ENCODE measurements at regions not wholly inside any gene's neighbourhood (a gene's known extent, or its start where the extent isn't known, plus 50 kb on each side); places are given as distances from the start of the nearest gene placed in this dataset.

DNA sequence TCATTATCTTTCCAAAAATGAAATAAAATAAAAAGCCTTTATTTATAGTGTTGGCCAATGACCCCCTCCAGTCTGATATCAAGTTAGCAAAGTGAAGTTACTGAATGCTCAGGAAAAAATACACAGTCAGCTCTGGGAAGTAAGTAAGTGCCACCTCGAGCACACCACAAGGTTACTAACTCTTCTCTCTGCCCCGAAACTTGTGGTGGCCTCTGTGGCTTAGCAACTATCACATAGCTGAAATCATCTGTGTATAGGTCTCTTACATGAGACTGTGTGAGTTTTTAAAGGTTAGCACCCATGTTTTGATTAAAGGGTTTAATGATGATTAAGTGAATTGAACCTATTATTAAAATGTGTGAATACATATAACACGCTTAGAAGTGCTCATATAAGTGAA is 161.4 kb upstream of the KLF4 start:
- Mint-ChIP-seq H3K9me3 (no peaks in the 10 kb centered on the region), H3K4me1 (ENCODE audit: low read depth) (no peaks in the 10 kb centered on the region), H3K27me3 (no peaks in the 10 kb centered on the region), H3K27ac (no peak overlapping the region), H3K36me3 (no peaks in the 10 kb centered on the region), H3K4me3 (no peak overlapping the region)
- ChIA-PET POLR2A (no interaction called here), CTCF (no interaction called here)
- intact Hi-C loops (cut with micrococcal nuclease), result no loop called here
- DNase-seq, result no peak

DNA sequence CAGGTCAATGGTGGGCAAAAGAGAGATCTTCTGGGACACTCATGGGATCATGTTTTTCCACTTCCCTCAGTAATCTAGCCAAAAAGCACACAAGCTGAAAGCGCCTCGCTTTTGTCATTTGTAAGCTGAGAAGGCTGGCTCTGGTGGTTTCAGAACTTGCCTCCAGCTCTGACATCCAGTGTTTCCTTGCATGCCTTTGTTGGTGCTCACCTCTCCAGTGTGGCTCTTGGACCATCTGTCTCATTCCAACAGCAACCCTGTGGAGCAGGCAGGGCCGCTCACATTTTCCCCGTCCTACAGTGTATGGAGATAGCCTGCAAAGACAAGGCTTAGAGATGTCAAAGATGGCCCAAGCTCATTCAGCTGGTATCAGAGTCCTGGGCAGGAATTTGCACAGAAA is 160.8 kb upstream of the KLF4 start:
- H3K36me3 Mint-ChIP-seq, result no peaks in the 10 kb centered on the region
- intact Hi-C loops (cut with micrococcal nuclease), result no loop called here
- no peaks in the 10 kb centered on the region for H3K4me1 Mint-ChIP-seq (ENCODE audit: low read depth)
- DNase-seq, result no peak
- no peaks in the 10 kb centered on the region for H3K9me3 Mint-ChIP-seq
- no peak overlapping the region for H3K27ac Mint-ChIP-seq
- H3K4me3 Mint-ChIP-seq, result no peak overlapping the region
- CTCF ChIA-PET, result no interaction called here
- POLR2A ChIA-PET, result no interaction called here
- no peaks in the 10 kb centered on the region for H3K27me3 Mint-ChIP-seq

DNA sequence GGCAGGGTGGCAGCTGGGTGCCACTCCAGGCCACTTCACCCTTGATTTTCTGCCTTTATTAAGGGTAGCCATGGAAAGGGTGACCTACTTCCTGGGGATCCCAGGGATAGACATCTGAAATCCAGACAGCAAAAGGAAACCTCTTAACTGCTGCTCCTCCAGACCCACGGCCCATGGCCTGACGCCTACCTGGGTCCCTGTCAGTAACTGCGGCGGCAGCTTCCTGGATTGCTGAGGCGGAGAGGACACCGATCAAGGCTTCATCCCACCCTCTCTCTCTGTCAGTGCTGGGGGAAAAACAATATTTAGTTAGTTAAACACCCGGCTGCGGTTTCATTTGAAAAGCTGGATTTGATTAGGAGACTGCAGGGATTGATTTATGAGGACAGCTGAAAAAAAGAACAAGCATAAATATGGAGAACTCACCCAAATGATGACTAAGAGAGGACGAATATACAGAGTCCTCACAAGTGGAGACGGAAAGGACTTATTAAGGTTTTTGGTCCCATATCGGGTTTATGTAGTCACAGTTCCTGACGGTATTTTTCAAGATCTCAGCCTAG is 158.7 kb upstream of the KLF4 start:
- Mint-ChIP-seq H3K27ac (no peak overlapping the region), H3K36me3 (no peaks in the 10 kb centered on the region), H3K4me3 (no peak overlapping the region), H3K9me3 (no peaks in the 10 kb centered on the region), H3K4me1 (ENCODE audit: low read depth) (no peaks in the 10 kb centered on the region), H3K27me3 (no peaks in the 10 kb centered on the region)
- CTCF ChIA-PET, result no interaction called here
- DNase-seq, result no peak
- POLR2A ChIA-PET, result no interaction called here
- intact Hi-C loops (cut with micrococcal nuclease), result no loop called here

DNA sequence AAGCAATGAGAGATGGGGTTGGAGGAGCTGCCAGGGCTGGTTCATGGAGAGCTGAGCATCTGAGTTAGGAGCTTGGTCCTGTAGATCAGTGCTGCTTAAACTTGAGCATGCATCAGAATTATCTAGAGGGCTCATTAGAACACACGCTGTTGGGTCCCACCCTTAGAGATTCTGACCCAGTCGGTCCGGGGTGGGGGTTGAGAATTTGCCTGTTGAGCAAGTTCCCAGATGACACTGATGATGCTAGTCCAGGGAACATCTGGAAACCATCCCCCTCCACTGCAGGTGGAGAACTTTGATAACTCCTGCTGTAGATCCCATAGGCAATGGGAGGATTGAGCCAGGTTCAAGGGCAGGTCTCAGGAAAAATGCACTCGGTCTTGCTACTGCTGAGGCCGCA is 158.0 kb upstream of the KLF4 start:
- peaks cover 3% of the 10 kb centered on the region for H3K9me3 Mint-ChIP-seq
- H3K27me3 Mint-ChIP-seq, result peaks cover under 1% of the 10 kb centered on the region
- no peaks in the 10 kb centered on the region for H3K4me1 Mint-ChIP-seq (ENCODE audit: low read depth)
- H3K27ac Mint-ChIP-seq, result no peak overlapping the region
- DNase-seq, result no peak
- H3K4me3 Mint-ChIP-seq, result no peak overlapping the region
- ChIA-PET POLR2A (no interaction called here), CTCF (no interaction called here)
- H3K36me3 Mint-ChIP-seq, result no peaks in the 10 kb centered on the region
- intact Hi-C loops (cut with micrococcal nuclease), result no loop called here

DNA sequence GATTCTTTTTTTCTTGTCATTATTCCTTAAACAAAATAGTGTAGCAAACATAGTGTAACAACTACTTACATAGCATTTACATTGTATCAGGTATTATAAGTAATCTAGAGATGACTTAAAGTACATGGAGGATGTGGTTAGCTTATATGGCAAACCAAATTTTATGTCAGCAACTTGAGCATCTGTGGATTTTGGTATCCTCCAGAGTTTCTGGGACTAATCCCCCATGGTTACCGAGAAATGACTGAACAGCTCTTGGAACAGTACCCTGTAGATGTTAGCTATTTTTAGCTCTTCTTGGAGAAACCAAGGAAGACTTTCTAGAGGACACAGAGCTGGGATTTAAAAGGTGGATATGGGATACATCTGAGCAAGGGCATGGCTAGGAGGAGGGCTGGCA is 157.6 kb upstream of the KLF4 start:
- peaks cover 2% of the 10 kb centered on the region for H3K27me3 Mint-ChIP-seq
- no peak overlapping the region for H3K27ac Mint-ChIP-seq
- H3K36me3 Mint-ChIP-seq, result no peaks in the 10 kb centered on the region
- ChIA-PET POLR2A (no interaction called here), CTCF (no interaction called here)
- DNase-seq, result no peak
- intact Hi-C loops (cut with micrococcal nuclease), result no loop called here
- peaks cover 3% of the 10 kb centered on the region for H3K9me3 Mint-ChIP-seq
- H3K4me1 Mint-ChIP-seq (ENCODE audit: low read depth), result no peaks in the 10 kb centered on the region
- H3K4me3 Mint-ChIP-seq, result no peak overlapping the region

DNA sequence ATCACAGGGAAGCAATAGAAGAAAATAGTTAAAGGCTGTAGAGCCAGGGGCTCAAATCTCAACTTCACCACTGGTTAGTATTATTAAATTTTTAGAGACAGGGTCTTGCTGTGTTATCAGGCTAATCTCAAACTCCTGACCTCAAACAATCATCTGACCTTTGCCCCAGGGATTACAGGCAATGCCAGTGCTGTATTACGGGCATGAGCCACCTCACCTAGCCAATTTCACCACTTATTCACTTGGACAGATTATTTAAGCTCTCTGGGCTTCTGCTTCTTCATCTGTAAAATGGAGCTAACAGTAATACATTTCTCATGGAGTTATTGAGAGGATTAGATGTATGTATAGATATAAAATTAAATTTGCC is 155.9 kb upstream of the KLF4 start:
- CTCF ChIA-PET, result no interaction called here
- Mint-ChIP-seq H3K27ac (no peak overlapping the region), H3K4me1 (ENCODE audit: low read depth) (no peaks in the 10 kb centered on the region), H3K4me3 (no peak overlapping the region), H3K9me3 (peaks cover 5% of the 10 kb centered on the region), H3K36me3 (no peaks in the 10 kb centered on the region), H3K27me3 (peaks cover 8% of the 10 kb centered on the region)
- DNase-seq, result no peak
- intact Hi-C loops (cut with micrococcal nuclease), result no loop called here
- POLR2A ChIA-PET, result no interaction called here

DNA sequence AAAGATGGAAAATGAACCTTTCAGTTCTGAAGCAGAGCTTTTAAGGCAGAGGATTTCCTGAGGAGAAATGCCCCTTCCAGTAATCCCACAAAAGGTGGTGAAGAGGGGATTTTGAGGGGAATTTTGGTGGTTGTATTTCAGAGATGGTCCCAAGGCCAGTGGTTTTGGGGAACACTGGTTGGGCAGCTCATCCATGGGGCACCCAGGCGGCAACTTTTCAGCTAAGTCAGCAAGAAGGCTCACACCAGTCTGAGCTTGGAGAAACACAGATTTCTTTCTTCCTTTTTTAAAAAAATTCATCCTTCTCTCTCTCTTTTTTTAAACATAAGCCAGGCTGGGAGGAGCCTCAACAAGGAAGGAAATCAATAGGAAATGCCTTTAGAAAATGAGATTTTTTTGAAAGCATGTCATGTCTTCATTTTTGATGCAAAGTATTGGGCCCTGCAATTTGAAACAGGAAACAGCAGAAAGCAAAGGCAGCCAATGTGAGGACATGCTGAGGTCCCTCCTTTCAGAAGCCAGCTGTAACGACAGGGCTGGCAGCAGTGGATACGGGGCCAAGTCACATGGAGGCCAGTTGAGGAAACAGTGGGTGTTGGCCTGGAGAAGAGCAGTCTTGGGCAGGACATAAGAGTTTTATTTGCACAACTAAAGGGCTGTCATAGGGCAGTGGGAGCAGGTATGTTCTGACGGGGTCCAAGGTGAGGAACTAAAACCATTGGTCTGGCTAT is 155.3 kb upstream of the KLF4 start:
- Mint-ChIP-seq H3K27ac (no peak overlapping the region), H3K9me3 (peaks cover 5% of the 10 kb centered on the region), H3K27me3 (peaks cover 9% of the 10 kb centered on the region), H3K36me3 (no peaks in the 10 kb centered on the region), H3K4me3 (no peak overlapping the region), H3K4me1 (ENCODE audit: low read depth) (no peaks in the 10 kb centered on the region)
- no peak for DNase-seq
- POLR2A ChIA-PET, result no interaction called here
- CTCF ChIA-PET, result no interaction called here
- intact Hi-C loops (cut with micrococcal nuclease), result no loop called here

DNA sequence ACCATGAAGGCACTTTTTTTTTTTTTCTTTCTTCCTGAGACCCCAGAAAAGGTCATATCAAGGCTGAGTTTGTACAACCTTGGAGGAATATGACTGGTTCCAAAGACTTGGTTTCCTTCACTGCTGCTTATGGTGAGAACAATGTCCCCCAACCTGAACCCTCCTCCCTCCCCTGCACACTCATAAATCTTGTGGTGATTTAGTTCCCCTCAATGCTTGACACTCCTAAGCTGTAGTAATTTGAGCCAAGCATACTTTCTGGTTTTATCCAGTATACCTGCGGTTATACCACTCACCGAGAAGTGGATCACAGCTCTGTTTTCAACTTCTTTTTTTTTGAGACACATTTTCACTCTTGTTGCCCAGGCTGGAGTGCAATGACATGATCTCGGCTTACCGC is 149.9 kb upstream of the KLF4 start:
- peaks cover 5% of the 10 kb centered on the region for H3K9me3 Mint-ChIP-seq
- intact Hi-C loops (cut with micrococcal nuclease), result no loop called here
- no peak overlapping the region for H3K4me3 Mint-ChIP-seq
- CTCF ChIA-PET, result no interaction called here
- peaks cover 34% of the 10 kb centered on the region for H3K27me3 Mint-ChIP-seq
- POLR2A ChIA-PET, result interaction anchor here (0.6 kb wide), 1 partner anchor 526 kb away, joined by 4 read pairs; no protein-coding TSS in a partner anchor
- DNase-seq, result no peak
- peaks cover 2% of the 10 kb centered on the region for H3K4me1 Mint-ChIP-seq (ENCODE audit: low read depth)
- no peaks in the 10 kb centered on the region for H3K36me3 Mint-ChIP-seq
- no peak overlapping the region for H3K27ac Mint-ChIP-seq

DNA sequence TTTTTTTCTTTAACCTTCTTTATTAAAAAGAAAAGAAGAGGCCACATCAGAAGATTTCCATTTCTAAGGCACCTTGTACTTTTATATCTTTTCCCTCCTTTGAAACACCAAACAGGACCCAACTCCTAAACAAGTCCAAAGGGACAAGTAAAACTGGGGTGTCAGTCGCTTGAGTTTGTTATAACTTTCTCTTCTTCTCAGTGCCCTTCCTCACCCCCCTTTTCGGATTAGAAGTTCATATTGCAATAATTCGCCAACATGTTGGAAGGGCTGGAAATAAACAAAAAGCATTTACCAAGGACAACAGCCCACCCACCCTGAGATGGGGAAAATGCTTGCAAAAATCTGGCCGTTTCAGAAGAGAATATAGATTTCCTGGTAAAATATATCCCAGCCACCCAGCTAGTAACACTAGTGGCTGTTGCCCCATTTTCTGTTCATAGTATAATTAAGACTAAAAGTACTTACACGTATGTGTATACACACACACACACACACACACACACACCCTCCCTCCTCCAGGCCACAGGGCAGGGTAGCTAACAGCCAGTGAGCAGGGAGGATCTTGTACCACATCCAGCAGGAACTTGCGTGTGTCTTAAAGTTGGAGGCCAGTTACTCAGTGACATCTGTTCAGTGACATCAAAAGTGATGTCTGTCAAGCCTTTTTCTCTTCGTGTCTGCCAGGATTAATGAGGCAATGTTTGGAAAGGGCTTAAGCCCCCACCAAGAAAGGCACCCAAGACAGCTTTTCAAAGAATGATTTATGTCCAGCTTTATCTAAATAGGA is 149.1 kb upstream of the KLF4 start:
- Mint-ChIP-seq H3K4me3 (no peak overlapping the region), H3K27ac (no peak overlapping the region), H3K9me3 (peaks cover 5% of the 10 kb centered on the region), H3K36me3 (no peaks in the 10 kb centered on the region), H3K27me3 (peaks cover 34% of the 10 kb centered on the region), H3K4me1 (ENCODE audit: low read depth) (peaks cover 2% of the 10 kb centered on the region)
- ChIA-PET CTCF (no interaction called here), POLR2A (interaction anchor here (0.6 kb wide), 1 partner anchor 527 kb away, joined by 4 read pairs; no protein-coding TSS in a partner anchor)
- intact Hi-C loops (cut with micrococcal nuclease), result no loop called here
- DNase-seq, result no peak

DNA sequence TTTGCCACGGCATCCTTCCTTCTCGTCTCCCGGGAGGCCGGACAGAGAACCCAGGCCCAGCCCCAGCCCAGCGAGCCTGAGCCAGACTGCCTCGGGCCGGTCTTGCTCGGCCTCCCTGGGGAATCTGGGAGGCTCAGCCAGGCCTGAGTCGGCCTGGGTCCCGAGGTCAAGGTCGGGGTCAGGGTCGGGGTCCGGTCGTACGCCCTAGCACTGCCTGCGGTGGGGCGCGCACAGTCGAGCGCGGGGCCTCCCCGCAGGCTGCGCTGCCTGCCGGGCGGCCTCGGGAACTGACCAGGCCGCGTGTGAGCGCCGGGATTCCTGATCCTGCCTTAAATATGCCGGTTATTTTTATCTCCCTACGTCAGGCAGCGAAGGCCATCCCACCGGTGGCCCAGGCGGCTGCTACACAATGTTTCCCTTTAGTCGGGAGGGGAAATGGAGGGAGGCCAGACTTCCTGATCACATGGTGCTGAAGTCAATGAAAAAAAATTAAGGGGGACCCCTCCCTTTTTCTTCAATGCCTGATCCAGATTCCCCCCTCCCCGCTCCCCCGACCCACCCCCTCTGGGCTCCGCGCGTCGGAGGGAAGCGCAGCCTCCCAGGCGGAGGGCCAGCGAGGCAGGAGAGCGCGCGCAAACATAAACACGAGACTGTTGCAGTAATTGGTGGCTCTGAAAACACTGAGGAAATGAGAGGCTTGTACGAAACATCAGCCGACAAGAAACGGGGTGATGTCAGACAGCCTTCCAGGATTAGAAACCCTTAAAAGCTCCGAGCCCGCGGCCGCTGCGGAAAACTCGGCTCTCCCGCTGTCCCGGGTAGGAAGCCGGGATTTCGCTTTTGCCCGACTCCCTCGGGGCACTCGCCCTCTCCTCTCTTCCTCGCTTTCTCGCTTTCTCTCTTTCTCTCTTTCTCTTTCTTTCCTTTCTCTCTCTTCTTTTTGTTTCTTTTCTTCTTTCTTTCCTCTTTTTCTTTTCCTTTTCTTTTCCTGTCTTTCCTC is 148.2 kb upstream of the KLF4 start:
- no peak for DNase-seq
- H3K9me3 Mint-ChIP-seq, result peaks cover 2% of the 10 kb centered on the region
- H3K4me1 Mint-ChIP-seq (ENCODE audit: low read depth), result peaks cover 2% of the 10 kb centered on the region
- intact Hi-C loops (cut with micrococcal nuclease), result no loop called here
- H3K27ac Mint-ChIP-seq, result no peak overlapping the region
- no peak overlapping the region for H3K4me3 Mint-ChIP-seq
- ChIA-PET POLR2A (no interaction called here), CTCF (no interaction called here)
- no peaks in the 10 kb centered on the region for H3K36me3 Mint-ChIP-seq
- peaks cover 34% of the 10 kb centered on the region for H3K27me3 Mint-ChIP-seq

DNA sequence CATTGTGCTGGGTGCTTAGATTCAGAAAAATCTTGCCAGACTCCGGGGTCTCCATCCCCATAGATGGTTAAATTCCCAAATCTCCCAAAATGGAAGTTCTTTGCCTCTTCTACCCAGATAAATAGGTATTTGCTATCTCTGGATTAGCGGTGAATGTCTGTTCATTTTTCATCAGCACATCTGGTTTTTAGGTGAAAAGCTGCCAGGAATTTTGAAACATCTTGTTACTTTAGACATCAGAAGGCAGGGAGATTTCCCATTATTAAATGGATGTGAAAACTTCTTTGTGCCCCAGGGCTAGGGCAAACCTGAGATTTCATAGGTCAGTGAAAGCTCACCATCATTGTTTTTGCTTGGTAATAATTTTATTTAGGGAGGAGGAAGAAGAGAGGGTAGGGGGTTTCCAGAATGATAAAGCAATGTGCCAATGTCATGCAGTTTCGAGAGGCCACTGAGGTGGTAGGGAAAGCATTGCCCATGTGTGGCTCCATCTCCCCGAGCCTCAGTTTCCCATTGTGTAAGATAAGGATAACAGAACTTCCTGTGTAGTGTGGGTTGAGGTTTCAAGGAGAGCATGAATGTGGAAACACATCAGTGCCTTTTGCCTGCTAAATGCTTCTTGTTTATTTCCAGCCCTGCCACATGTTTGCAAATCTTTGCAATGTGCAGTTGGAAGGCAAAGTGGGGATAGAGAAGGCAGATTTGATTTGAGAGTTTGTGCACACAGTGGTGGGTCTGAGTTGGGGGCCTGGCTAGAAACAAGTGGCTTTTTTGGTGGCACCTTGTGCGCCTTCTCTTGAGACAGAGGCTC is 147.2 kb upstream of the KLF4 start:
- ChIA-PET POLR2A (no interaction called here), CTCF (no interaction called here)
- no peak for DNase-seq
- Mint-ChIP-seq H3K4me3 (no peak overlapping the region), H3K27me3 (peaks cover 32% of the 10 kb centered on the region), H3K36me3 (no peaks in the 10 kb centered on the region), H3K27ac (no peak overlapping the region), H3K4me1 (ENCODE audit: low read depth) (peaks cover 2% of the 10 kb centered on the region), H3K9me3 (peaks cover 2% of the 10 kb centered on the region)
- intact Hi-C loops (cut with micrococcal nuclease), result no loop called here

DNA sequence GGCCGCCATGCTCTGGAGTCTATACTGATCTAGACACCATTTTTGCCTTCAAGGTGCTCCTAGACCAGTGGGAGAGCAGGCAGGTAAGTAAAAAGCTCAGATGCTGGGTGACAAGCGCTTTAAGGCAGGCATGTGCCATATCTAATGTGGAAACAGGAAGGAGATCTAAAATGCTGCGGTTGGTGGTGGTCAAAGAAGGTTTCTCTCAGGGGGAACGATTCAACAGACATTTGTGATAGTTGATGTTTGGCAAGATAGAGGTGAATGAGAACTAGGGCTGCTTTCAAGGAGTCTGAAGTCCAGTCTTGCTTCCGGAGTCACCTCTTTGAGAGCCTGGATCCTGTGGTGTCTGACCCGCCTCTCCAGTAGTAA is 146.2 kb upstream of the KLF4 start:
- no peak for DNase-seq
- Mint-ChIP-seq H3K4me1 (ENCODE audit: low read depth) (peaks cover 2% of the 10 kb centered on the region), H3K36me3 (no peaks in the 10 kb centered on the region), H3K27me3 (peaks cover 30% of the 10 kb centered on the region), H3K9me3 (no peaks in the 10 kb centered on the region), H3K27ac (no peak overlapping the region), H3K4me3 (no peak overlapping the region)
- CTCF ChIA-PET, result no interaction called here
- POLR2A ChIA-PET, result no interaction called here
- intact Hi-C loops (cut with micrococcal nuclease), result no loop called here
